AG20443 (cell line): ENCODE measurements at regions not wholly inside any gene's neighbourhood (a gene's known extent, or its start where the extent isn't known, plus 50 kb on each side); places are given as distances from the start of the nearest gene placed in this dataset.
A peak's percentile ranks its signal among the peaks of the same experiment; 100 is the strongest.

Source experiments
- DNase-seq: peaks from one replicate; pipeline ENCODE4 v3.0.0; 2012; ENCODE audit warnings: low spot score, mixed read lengths

- DNase-seq = no peak
Observed at GRCh38 chr13:22497991-22498780, 682.6 kb upstream of the SGCG start.

- DNase-seq = no peak
Observed at GRCh38 chr13:22499919-22500318, 680.9 kb upstream of the SGCG start.

- DNase-seq = peak; percentile 7
Observed at GRCh38 chr13:22505489-22505888, 675.3 kb upstream of the SGCG start.

GRCh38 chr13:22506096-22506691 is 674.6 kb upstream of the SGCG start:
- DNase-seq = no peak

- DNase-seq = no peak
Observed at GRCh38 chr13:22517544-22517943, 663.2 kb upstream of the SGCG start.

GRCh38 chr13:22536851-22537250 is 643.9 kb upstream of the SGCG start:
- DNase-seq = no peak

GRCh38 chr13:22538400-22538799 is 642.4 kb upstream of the SGCG start:
- DNase-seq = no peak

- DNase-seq = no peak
Observed at GRCh38 chr13:22549126-22549525, 631.7 kb upstream of the SGCG start.

GRCh38 chr13:22561581-22561980 is 619.2 kb upstream of the SGCG start:
- no peak for DNase-seq

GRCh38 chr13:22562116-22562515 is 618.7 kb upstream of the SGCG start:
- no peak for DNase-seq

- no peak for DNase-seq
Observed at GRCh38 chr13:22563272-22563671, 617.5 kb upstream of the SGCG start.

- DNase-seq = no peak
Observed at GRCh38 chr13:22569811-22570210, 611.0 kb upstream of the SGCG start.

- no peak for DNase-seq
Observed at GRCh38 chr13:22589880-22590279, 590.9 kb upstream of the SGCG start.

- no peak for DNase-seq
Observed at GRCh38 chr13:22592515-22592914, 588.3 kb upstream of the SGCG start.

- no peak for DNase-seq
Observed at GRCh38 chr13:22594041-22594440, 586.7 kb upstream of the SGCG start.

GRCh38 chr13:22596171-22596863 is 584.5 kb upstream of the SGCG start:
- DNase-seq = no peak

- no peak for DNase-seq
Observed at GRCh38 chr13:22599156-22599555, 581.6 kb upstream of the SGCG start.

- no peak for DNase-seq
Observed at GRCh38 chr13:22618002-22618401, 562.8 kb upstream of the SGCG start.

GRCh38 chr13:22625691-22626090 is 555.1 kb upstream of the SGCG start:
- no peak for DNase-seq

GRCh38 chr13:22629374-22629773 is 551.4 kb upstream of the SGCG start:
- DNase-seq = no peak

GRCh38 chr13:22642088-22642487 is 538.7 kb upstream of the SGCG start:
- no peak for DNase-seq

- no peak for DNase-seq
Observed at GRCh38 chr13:22644941-22645340, 535.8 kb upstream of the SGCG start.

GRCh38 chr13:22647156-22647850 is 533.5 kb upstream of the SGCG start:
- DNase-seq = no peak
